ENCODE measurements at regions not wholly inside any gene's neighbourhood (a gene's known extent, or its start where the extent isn't known, plus 50 kb on each side); places are given as distances from the start of the nearest gene placed in this dataset.
A peak's percentile ranks its signal among the peaks of the same experiment; 100 is the strongest.

DNA sequence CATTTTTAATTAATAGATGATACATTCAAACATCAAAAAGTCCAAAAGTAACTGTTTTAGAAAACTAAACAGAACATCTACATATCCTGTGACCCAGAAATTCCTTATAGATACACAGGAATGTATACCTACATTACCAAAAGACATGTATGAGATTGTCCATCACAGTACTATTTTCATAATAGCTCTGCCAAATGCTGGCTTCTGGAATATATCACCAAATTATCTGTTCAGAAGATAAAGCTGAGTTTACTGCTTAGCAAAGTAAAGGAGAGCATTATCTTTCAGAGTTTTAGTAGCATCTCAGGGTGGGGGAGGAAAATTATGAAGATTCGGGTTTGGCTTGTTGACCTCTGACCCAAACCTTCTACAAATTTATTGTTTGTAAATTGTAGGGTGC is 368.9 kb upstream of the SLC7A11 start:
- DNase-seq: no peak

DNA sequence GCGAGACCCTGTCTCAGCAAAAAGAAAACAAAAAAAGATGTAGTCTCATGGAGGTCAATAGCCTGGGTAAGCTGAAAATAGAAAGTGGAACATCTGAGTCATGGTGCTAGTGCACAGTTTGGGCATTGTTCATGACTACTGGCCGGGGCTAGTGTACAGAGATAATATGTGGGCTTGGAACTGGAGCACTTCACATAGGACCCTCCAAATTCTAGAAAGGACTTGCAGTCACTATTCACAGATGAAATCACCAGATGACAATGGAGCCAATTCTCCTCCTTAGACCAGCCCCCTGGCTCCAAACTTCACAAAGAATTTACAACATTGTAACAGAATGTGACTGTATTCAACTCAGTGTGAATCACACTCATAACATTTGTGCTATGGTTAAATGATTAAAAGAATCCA is 367.8 kb upstream of the SLC7A11 start:
- DNase-seq: peak; percentile 8

DNA sequence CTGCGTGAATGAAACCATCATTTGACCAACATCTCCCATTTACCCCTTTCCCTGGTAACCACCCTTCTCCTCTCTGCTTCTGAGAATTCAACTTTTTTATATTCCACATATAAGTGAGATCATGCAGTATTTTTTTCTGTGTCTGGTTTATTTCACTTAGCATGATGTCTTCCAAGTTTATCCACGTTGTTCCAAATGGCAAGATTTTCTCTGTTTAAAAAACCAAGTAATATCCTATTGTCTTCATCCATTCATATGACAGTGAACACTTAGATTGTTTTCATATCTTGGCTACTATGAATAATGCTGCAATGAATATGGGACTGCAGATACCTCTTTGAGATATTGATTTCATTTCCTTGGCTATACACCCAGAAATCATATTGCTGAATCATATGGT is 362.4 kb upstream of the SLC7A11 start:
- no peak for DNase-seq

DNA sequence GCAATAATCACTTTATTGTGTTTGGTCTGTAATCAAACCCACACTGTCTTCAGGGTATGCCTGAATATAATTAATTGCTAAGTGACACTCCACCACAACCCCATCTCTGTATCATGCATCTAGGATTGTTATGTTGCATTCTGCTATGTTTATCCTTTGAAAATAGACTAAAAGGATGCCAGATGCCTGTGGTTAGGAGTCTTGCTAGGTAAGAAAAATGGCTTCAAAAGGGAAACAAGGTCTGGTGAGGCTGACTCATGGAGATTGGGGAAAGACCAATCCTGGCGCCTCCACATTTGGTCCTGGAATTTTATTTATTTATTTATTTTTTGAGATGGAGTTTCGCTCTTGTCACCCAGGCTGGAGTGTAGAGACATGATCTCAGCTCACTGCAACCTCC is 360.5 kb upstream of the SLC7A11 start:
- DNase-seq: no peak

DNA sequence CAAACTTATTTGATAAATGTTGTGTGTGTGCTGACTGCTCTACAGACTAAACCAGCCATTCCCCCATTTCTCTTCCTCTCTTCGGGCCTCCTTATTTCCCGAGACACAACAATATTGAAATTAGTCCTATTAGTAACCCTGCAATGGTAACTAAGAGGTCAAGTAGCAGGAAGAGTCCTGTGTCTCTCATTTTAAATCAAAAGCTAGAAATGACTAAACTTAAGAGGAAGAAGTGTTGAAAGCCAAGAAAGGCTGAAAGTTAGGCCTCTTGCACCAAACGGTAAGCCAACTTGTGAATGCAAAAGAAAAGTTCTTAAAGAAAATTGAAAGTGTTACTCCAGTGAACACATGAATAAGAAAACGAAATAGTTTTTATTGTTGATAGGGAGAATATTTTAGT is 357.8 kb upstream of the SLC7A11 start:
- DNase-seq: no peak

DNA sequence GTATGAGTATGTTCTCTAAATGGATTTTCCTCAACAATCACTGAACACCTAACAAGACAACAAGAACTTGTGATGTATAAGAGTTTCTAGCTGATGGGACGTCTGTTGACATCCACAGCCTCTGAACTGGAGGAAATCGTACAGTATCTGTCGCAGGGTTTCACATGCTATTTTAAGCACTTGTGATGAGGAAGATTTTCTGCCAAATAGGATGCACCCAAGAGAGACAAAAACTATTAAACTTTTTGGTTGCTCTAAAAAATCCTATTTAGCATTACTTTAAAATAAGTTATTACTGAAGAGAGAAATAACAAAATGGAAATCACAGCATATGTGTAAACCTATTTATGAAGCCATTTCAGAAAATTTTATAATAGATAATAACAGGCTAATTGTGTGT is 356.1 kb upstream of the SLC7A11 start:
- no peak for DNase-seq

DNA sequence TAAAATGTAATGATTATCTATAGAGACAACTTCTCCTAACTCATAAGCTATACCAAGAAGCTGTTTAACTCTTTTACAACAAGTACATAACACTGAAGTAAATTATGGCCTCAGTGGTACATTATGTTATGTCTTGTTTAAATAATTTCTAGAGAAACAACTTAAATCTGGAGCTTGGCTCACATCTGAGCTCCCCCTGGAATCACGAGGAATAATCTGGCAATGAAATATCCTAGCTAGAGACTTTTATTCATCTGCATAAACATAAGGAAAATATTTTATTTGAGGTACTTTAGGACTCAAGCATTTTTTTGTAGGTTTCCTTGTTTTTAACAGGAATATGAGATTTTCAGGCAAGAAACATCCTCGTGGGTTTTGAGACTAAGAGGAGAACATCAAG is 354.7 kb upstream of the SLC7A11 start:
- DNase-seq: no peak

DNA sequence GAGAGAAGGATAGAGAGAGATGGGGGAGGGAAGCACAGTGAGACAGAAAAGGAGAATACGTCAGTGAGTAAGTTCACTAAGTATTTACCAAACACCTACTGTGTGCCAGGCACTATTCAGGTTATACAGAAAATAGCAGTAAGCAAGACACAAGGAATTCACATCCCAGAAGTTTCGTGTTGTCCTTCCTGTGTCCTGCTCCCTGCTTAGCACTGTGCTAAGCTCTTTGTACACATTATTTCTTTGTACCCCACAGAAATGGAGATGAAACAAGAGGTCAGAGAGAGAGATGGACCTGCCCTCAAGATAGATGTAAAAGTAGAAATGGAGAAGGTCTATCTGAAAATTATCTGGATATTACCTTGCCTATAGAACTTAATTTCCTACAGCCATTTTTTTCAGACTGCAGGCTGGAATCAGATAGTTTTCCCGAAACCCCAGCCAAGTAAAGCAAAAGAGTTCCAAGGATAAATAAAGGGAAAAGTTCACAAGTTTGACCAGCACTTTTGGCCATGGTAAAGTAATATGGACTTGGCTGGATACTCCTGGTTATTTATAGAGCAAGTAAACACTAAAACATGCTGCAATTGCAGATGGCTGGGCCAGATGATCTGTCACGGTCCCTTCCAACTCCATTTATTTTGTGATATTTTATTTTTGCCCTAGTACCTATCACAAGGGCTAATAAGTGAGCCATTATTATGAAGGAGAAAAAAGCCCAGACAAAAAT is 353.7 kb upstream of the SLC7A11 start:
- no peak for DNase-seq

DNA sequence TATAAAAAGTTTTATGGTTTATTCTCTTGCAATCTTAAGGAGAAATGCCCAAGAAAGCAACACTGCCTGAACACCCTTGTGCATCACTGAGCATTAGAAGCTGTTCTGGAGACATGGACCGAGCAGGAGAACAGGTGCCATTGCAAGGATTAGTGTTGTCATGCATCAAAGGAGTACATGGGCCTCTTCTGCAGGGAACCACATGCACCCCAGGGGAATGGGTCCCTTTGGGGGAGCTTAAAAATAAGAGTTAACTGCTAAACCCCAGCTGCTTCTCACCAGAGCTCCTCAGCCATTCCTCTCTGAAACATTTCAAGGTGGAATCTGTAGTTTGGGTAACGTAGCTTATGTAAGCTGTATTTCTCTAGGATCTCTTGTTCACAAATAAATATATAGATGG is 353.0 kb upstream of the SLC7A11 start:
- DNase-seq: no peak

DNA sequence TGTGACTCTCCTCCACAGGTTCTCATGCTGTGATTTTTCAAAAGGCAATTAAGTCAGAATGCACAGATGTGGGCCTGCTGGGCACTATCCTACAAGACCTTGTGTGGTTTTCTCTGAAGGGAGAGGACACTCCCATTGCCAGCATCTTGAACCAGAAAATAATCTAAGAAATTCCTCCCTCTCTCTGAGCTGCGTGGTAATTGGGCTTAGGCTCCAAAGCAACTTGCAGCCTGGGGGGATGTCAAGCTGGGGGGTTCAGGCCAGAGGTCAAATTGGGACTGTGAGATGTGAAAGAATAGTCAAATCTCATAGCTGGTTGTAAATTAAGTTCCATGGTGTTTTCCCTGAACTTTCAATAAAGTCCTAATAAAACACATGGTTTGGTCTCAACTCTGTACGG is 350.6 kb upstream of the SLC7A11 start:
- no peak for DNase-seq

DNA sequence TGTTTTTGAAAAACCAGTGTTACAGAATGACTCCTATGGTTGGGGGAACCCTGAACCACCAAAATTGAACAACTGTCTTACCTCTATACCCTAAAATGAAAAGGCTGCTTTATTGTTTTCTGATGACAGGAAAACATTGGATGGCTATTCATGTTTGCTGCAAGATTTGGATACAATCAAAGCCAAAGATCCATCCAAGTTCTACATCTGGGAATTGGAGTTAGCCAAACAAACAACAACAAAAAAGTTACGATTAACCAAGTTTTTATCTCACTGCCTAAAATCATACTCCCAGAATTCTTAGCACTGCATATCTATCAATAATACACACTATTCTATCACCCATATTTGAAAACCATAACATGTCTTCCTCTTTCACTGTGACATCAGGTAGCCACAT is 349.7 kb upstream of the SLC7A11 start:
- no peak for DNase-seq

DNA sequence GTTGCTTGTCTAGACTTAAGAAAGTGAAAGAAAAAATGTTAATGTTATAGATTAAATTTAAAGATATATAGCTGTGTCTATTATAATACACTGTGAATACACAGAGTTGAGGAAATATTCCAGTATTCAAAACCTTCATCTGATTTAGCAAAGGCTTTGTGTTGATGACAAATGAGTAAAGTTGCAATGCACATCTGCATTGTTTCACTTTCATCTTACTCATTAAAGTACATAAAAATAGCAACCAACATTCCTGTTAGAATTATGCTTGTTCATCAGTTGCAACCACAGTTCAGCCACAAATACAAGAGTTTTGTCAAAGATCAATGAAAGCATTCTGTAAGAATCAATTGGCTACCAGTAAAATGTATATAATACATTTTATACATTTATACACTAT is 346.4 kb upstream of the SLC7A11 start:
- DNase-seq: no peak

DNA sequence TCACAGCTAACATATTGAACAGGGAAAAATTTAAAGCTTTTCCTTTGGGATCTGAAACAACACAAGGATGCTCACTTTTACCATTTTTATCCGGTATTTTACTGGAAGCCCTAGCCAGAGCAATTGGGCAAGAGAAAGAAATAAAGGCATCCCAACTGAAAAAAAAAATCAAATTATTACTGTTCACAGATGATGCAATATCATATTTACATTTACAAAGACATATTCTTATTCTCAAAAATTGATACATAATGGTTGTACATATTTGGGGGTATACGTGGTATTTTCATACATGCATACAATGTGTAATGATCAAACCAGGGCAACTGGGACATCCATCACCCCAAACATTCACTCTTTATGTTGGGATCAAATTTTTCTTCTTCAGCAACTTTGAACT is 337.0 kb upstream of the SLC7A11 start:
- no peak for DNase-seq

DNA sequence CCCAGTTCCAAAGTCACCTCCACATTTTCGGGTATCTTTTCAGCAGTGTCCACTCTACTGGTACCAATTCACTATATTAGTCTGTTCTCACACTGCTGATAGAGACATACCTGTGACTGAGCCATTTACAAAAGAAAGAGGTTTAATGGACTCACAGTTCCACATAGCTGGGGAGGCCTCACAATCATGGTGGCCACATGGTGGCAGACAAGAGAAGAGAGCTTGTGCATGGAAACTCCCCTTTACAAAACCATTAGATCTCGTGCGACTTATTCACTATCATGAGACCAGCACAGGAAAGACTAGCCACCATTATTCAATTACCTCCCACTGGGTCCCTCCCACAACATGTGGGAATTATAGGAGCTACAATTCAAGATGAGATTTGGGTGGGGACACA is 335.7 kb upstream of the SLC7A11 start:
- DNase-seq: peak; percentile 44

DNA sequence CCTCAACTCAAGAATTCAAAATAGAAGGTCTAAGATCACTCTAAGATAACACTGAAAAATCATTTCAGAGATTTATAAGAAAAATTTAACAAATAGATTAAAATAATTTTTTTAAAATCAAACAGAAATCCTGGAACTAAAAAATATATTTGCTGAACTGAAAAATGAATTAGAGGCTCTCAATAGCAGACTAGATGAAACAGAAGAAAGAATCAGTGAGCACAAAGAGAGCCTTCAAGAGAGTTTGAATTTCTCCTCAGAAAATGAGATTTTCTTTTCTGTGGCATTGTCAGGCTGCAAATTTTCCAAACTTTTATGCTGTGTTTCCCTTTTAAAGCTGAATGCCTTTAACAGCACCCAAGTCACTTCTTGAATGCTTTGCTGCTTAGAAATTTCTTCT is 335.0 kb upstream of the SLC7A11 start:
- DNase-seq: no peak

DNA sequence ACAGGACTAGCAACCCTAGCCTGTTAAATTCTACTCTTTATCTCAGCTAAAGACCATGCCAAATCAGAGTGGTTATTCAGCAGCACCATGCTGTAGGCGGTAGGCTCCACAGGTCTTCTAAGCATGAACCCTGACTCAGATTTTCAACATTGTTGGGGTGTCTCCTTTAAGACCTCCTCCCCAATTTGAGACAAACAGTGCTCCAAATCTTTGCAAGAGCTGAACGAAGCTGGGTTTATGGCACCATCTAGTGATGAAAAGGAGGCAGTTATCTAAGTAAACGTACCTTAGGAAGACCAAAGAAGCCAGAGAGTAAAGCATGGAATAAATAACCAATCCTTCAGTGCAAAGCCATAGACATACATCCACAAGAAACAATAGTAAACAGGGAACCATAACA is 334.5 kb upstream of the SLC7A11 start:
- peak; percentile 80 for DNase-seq

DNA sequence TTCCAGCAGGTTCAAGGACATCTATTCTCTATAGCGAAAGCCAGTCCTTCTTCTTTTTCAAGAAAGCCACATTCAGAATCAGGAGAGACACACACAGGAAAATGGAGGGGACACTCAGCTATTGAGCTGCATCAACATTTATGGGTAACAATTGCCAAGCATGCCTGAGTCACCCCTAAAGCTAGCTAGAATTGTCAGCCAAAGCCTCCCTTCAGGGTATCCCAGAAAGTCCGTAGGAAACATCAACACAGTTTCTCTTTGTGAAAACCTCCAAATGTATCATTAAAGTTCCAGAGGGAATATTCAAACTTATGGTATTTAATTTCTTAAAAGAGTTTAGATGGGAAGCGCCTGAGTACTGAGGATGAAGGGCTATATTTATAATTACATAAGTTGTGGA is 331.1 kb upstream of the SLC7A11 start:
- no peak for DNase-seq

DNA sequence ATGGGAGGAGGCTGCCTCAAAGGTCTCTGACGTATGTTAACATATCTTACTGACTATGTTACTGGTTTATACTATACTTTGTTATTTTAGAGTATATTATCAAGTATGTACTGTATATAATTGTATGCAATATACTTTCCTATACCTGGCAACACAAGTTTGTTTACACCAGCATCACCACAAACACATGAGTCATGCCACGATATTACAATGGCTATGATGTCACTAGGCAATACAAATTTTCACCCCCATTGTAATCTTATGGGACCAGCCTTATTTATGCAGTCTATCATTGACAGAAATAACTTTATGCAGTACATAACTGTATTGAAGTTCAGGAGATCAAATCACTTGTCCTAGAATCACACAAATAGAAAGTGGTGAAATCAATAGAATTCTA is 329.9 kb upstream of the SLC7A11 start:
- DNase-seq: peak; percentile 39

DNA sequence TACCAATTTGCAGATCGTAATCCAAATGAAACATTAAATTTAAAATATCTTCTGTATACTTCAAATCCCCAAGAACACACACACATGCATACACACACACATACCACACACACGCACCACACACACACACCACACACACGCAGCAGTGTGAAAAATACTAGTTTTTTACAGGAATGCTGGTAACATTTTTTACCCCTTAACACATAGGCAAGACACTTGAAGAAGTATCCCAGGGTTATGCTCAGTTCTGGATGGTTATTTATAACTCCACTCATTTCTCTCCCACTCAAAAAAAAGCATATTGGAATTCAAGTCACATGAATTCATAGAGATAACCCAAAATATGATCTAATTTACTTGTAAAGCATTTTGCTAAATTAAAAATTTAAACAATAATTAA is 325.5 kb upstream of the SLC7A11 start:
- DNase-seq: no peak

DNA sequence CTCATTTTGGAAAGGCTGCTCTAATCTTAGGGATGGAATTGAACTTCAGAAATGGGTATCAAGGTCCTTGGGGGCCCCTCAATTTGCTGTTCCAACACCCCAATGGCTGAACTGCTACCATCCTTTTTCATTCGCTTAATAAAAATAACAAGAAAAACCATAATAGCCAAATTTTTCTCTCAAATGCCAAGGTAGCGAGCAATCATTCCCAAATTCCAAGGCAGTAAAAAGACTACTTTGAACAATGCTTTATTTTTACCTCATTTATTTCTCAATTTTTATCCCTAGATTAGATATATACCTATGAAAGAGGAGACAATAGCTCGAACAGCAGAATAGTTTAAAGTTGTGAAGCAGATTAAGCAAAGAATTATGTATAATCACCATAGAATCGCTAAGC is 323.4 kb upstream of the SLC7A11 start:
- DNase-seq: no peak

DNA sequence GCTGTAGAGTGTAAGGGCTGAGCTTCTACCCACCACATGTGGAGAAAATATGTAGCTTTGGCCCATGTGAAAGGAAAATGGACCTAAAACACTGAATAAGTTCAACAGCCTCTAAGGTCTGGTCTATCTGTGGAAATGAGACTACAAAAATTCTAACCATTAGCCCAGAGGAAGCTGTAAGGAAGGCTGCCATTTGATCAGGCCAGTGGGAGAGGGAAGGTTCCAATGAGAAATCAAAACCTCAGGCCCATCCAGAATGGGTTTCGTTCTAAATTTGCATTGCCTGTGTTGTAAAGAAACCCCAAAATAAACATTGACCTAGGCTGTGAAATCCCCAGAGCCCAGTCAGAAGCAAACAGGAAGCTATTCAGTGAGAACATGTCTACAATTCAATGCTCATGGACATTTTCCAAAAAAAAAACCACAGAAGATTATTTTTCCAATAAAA is 320.4 kb upstream of the SLC7A11 start:
- peak; percentile 71 for DNase-seq

DNA sequence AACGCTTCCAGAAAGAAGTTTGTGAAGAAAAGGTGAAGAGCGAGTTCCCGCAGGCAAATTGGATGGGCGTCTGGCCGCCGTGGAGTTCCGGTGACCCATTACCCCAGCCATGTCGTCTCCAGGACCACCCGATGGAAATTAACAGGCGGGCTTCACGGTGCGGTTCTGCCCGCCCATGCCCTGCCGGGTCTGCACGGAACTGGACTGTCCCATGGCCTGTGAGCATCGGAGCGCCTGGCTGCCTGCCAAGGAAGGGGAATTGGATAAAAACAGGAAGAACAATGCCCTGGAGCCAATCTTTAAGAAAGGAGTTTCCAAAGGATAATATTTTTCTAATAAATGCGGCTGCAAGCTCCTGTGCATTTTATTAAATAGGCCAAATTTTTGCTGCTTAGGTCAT is 319.8 kb upstream of the SLC7A11 start:
- DNase-seq: peak; percentile 83

DNA sequence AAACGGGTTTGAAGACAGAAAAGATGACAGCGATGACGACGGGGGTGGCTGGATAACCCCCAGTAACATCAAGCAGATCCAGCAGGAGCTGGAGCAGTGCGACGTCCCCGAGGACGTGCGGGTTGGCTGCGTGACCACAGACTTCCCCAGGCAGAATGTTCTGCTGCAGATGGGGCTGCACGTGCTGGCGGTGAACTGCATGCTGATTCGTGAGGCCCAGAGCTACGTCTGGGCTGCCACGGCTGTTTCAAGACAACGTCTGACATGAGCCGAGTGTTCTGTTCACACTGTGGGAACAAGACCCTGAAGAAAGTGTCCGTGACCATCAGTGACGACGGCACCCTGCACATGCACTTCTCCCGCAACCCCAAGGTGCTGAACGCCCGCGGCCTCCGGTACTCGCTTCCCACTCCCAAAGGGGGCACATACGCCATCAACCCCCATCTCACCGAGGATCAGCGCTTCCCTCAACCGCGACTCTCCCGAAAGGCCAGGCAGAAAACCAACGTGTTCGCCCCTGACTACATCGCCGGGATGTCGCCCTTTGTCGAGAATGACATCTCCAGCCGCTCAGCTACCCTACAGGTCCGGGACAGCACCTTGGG is 319.2 kb upstream of the SLC7A11 start:
- no peak for DNase-seq

DNA sequence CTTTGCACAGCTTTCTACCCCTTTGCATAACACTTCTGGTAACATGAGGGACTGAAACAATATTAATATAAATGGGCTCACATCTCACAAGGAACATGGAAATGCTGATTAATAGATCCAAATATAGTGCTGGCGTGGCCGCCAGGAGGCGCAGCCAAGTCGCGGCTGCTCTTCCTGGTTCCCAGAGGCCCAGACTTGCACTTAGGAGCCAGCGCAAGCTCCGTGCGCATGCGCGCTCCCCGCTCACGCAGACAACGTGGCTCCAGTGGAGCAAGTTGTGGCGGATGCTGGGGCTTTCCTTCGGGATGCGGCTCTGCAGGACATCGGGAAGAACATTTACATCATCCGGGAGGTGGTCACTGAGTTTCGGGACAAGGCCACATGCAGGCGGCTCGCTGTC is 318.3 kb upstream of the SLC7A11 start:
- DNase-seq: no peak

DNA sequence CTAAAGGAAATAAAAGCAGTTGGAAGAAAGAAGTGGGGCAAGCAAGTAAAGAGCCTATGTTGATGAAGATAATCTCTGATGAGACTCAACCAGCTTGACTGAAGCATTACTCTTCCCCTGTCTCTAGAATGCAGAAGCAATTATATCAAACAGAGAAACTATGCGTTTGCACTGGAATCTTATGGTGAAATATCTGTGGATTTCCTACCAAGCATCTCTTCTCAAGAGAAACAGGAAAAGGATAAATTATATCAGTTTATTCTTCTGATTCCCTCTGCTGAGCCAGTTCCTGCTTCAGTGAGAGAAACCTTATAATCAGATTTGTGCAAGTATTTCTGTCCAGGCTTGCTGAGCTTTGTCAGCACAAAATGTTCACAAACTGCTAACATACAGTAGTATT is 316.7 kb upstream of the SLC7A11 start:
- no peak for DNase-seq

Measured in dermis blood vessel endothelial cell (primary cell).